Progenitor cell of endocrine pancreas (in vitro differentiated cells): ENCODE measurements at regions not wholly inside any gene's neighbourhood (a gene's known extent, or its start where the extent isn't known, plus 50 kb on each side); places are given as distances from the start of the nearest gene placed in this dataset.

ENCODE experiments used
- DNase-seq: peaks from one replicate; pipeline ENCODE4 v3.0.0; 2021; ENCODE audit warnings: low spot score; ENCODE audit not compliant: unreplicated experiment
- H3K27ac Mint-ChIP-seq: 2 replicates; pipeline ENCODE4 v1.8.0; 2021; ENCODE audit warnings: mild to moderate bottlenecking, moderate library complexity, mixed read lengths
- H3K27me3 Mint-ChIP-seq: 2 replicates; pipeline ENCODE4 v1.8.0; 2021; ENCODE audit warnings: mixed read lengths
- H3K36me3 Mint-ChIP-seq: 2 replicates; pipeline ENCODE4 v1.8.0; 2022; ENCODE audit warnings: mixed read lengths; ENCODE audit not compliant: insufficient read depth
- H3K4me1 Mint-ChIP-seq: 2 replicates; pipeline ENCODE4 v1.8.0; 2021; ENCODE audit warnings: low read depth, mixed read lengths
- H3K4me3 Mint-ChIP-seq: 2 replicates; pipeline ENCODE4 v1.8.0; 2021; ENCODE audit warnings: low read depth, mild to moderate bottlenecking, moderate library complexity, mixed read lengths
- H3K9me3 Mint-ChIP-seq: 2 replicates; pipeline ENCODE4 v1.8.0; 2021; ENCODE audit warnings: low read depth, mixed read lengths
- CTCF ChIP-seq: fragments of 200-600 bp; sonication (generic); IDR thresholded peaks from one replicate; pipeline ENCODE4 v1.5.0; 2021; ENCODE audit warnings: antibody characterized with exemption, mild to moderate bottlenecking; ENCODE audit not compliant: unreplicated experiment

DNA sequence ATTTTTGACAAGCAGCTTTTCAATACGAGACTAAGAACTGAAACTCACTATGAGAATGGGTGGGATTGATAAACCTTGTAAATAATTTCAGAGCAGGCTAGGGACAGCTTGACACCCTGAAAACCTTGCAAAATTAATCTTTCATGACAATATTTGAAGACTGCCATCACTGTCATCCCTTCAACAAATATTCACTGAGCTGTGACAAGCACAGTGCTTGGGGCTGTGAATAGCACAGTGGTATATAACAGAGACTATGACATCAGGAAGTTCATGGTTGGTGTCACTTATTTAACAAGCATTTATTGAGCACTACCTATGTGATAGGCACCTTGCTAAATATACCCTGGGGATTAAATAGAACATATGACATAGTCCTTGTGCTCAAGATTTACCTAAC is 741.0 kb upstream of the RIOK2 start:
- no peaks in the 10 kb centered on the region for H3K4me1 Mint-ChIP-seq
- no peak overlapping the region for H3K4me3 Mint-ChIP-seq
- no peak for DNase-seq
- no peak overlapping the region for H3K27ac Mint-ChIP-seq
- H3K9me3 Mint-ChIP-seq: no peaks in the 10 kb centered on the region
- no peak for TF ChIP-seq CTCF
- no peaks in the 10 kb centered on the region for H3K36me3 Mint-ChIP-seq
- H3K27me3 Mint-ChIP-seq: no peaks in the 10 kb centered on the region

GRCh38 chr5:97929383-97929782 is 746.3 kb upstream of the RIOK2 start:
- Mint-ChIP-seq H3K9me3 (no peaks in the 10 kb centered on the region), H3K4me1 (no peaks in the 10 kb centered on the region), H3K27me3 (no peaks in the 10 kb centered on the region), H3K27ac (no peak overlapping the region), H3K36me3 (no peaks in the 10 kb centered on the region), H3K4me3 (no peak overlapping the region)
- TF ChIP-seq CTCF: no peak
- DNase-seq: no peak

- Mint-ChIP-seq H3K27ac (no peak overlapping the region), H3K4me1 (no peaks in the 10 kb centered on the region), H3K27me3 (no peaks in the 10 kb centered on the region), H3K4me3 (no peak overlapping the region), H3K36me3 (no peaks in the 10 kb centered on the region), H3K9me3 (no peaks in the 10 kb centered on the region)
- no peak for TF ChIP-seq CTCF
- no peak for DNase-seq
Measured at GRCh38 chr5:97931829-97932228, 748.8 kb upstream of the RIOK2 start.

DNA sequence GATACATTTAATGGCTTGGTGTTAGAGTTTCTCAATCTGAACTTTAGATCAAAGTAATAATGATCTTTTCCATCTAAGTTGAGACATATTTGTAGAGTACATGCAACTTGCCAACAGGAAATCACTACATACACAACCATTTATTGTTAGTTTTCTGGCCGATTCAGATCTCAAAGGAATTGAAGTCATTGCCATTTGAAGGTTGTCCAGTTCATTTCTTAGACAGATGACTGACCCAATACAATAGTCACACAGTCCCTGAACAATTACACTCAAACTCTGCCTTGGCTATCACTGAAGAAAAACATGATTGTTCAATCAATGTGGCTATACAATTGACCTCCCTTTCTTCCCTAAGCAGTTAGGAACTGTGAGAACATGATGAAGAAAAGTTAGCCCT is 753.2 kb upstream of the RIOK2 start:
- H3K4me3 Mint-ChIP-seq: no peak overlapping the region
- H3K27me3 Mint-ChIP-seq: no peaks in the 10 kb centered on the region

GRCh38 chr5:97937846-97938245 is 754.8 kb upstream of the RIOK2 start:
- no peak for DNase-seq
- Mint-ChIP-seq H3K4me3 (no peak overlapping the region), H3K4me1 (no peaks in the 10 kb centered on the region), H3K9me3 (no peaks in the 10 kb centered on the region), H3K27ac (no peak overlapping the region), H3K27me3 (no peaks in the 10 kb centered on the region), H3K36me3 (no peaks in the 10 kb centered on the region)
- no peak for TF ChIP-seq CTCF

More for the DNA sequence above, 753.2 kb upstream of the RIOK2 start:
- Mint-ChIP-seq H3K4me1 (no peaks in the 10 kb centered on the region), H3K9me3 (no peaks in the 10 kb centered on the region), H3K36me3 (no peaks in the 10 kb centered on the region), H3K27ac (no peak overlapping the region)
- no peak for DNase-seq
- TF ChIP-seq CTCF: no peak
